Activated CD4-positive, alpha-beta memory T cell treated with anti-CD3 and anti-CD28 coated beads, Interleukin-2, amount 10 ng/mL, durations not matched to agents 7 days and 5 days (primary cell): ENCODE measurements at regions not wholly inside any gene's neighbourhood (a gene's known extent, or its start where the extent isn't known, plus 50 kb on each side); places are given as distances from the start of the nearest gene placed in this dataset.

Experiments
- CTCF ChIA-PET: fragments of 350-600 bp; sonication (Branson Sonifier 250); formaldehyde crosslinking; loops from one replicate; lab custom pipeline; 2021; ENCODE audit warnings: antibody characterized with exemption, inconsistent platforms; lab: Charles Lee
- POLR2A ChIA-PET: fragments of 350-600 bp; sonication (Branson Sonifier 250); formaldehyde crosslinking; loops from one replicate; lab custom pipeline; 2021; ENCODE audit warnings: antibody characterized with exemption; lab: Charles Lee
- DNase-seq: peaks from one replicate; pipeline ENCODE4 v3.0.0-alpha.2; 2020
- H3K27ac Mint-ChIP-seq: one replicate; pipeline ENCODE4 v1.8.0; 2021; ENCODE audit warnings: mild to moderate bottlenecking, mixed read lengths
- H3K27me3 Mint-ChIP-seq: one replicate; pipeline ENCODE4 v1.8.0; 2021; ENCODE audit warnings: mixed read lengths
- H3K36me3 Mint-ChIP-seq: one replicate; pipeline ENCODE4 v1.8.0; 2021; ENCODE audit warnings: low read depth, mixed read lengths
- H3K4me1 Mint-ChIP-seq: one replicate; pipeline ENCODE4 v1.8.0; 2021; ENCODE audit warnings: mixed read lengths
- H3K4me3 Mint-ChIP-seq: one replicate; pipeline ENCODE4 v1.8.0; 2021; ENCODE audit warnings: mild to moderate bottlenecking, mixed read lengths
- H3K9me3 Mint-ChIP-seq: one replicate; pipeline ENCODE4 v1.8.0; 2021; ENCODE audit warnings: mixed read lengths

- Mint-ChIP-seq H3K9me3 (no peaks in the 10 kb centered on the region), H3K4me1 (peaks cover 8% of the 10 kb centered on the region), H3K27ac (no peak overlapping the region), H3K36me3 (no peaks in the 10 kb centered on the region), H3K27me3 (peaks cover 19% of the 10 kb centered on the region), H3K4me3 (no peak overlapping the region)
- DNase-seq, result no peak
- ChIA-PET CTCF (interaction anchor here (0.8 kb wide), 1 partner anchor 16 kb away, joined by 3 read pairs; no protein-coding TSS in a partner anchor), POLR2A (no interaction called here)
These were observed 161.2 kb upstream of the RGMA start for GRCh38 chr15:93250209-93250608.

DNA sequence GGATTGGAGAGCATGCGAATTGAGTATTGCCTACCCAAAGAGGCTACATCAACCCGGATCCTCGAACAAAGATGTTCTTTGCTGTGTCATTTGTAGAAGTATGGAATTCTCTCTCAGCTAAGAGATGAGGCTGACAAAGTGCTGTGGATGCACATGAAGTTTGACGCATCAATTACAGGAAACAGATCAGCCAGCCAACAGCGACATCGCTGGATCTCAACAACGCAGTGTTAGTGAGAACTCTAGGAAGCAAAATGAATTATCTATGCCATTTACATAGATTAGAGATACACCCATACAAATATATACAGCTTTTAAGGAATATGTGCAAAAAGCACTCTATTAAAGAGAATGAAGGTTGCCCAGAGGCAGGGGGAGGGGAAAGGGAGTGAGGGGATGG lies 160.6 kb upstream of the RGMA start:
- Mint-ChIP-seq H3K27ac (no peak overlapping the region), H3K4me3 (no peak overlapping the region), H3K36me3 (no peaks in the 10 kb centered on the region), H3K4me1 (peaks cover 8% of the 10 kb centered on the region), H3K9me3 (no peaks in the 10 kb centered on the region), H3K27me3 (peaks cover 19% of the 10 kb centered on the region)
- CTCF ChIA-PET, result interaction anchor here (0.8 kb wide), 1 partner anchor 16 kb away, joined by 3 read pairs; no protein-coding TSS in a partner anchor
- POLR2A ChIA-PET, result no interaction called here
- DNase-seq, result no peak

- POLR2A ChIA-PET, result no interaction called here
- Mint-ChIP-seq H3K4me1 (peaks cover 8% of the 10 kb centered on the region), H3K9me3 (no peaks in the 10 kb centered on the region), H3K27ac (no peak overlapping the region), H3K36me3 (no peaks in the 10 kb centered on the region), H3K4me3 (no peak overlapping the region), H3K27me3 (peaks cover 19% of the 10 kb centered on the region)
- DNase-seq, result peak; percentile 28
- CTCF ChIA-PET, result no interaction called here
These were observed 158.6 kb upstream of the RGMA start for GRCh38 chr15:93247466-93248121.

GRCh38 chr15:93246266-93247242 lies 157.5 kb upstream of the RGMA start:
- H3K4me3 Mint-ChIP-seq, result no peak overlapping the region
- peaks cover 19% of the 10 kb centered on the region for H3K27me3 Mint-ChIP-seq
- H3K36me3 Mint-ChIP-seq, result no peaks in the 10 kb centered on the region
- H3K9me3 Mint-ChIP-seq, result no peaks in the 10 kb centered on the region
- CTCF ChIA-PET, result no interaction called here
- POLR2A ChIA-PET, result no interaction called here
- peaks cover 8% of the 10 kb centered on the region for H3K4me1 Mint-ChIP-seq
- DNase-seq, result no peak
- no peak overlapping the region for H3K27ac Mint-ChIP-seq

DNA sequence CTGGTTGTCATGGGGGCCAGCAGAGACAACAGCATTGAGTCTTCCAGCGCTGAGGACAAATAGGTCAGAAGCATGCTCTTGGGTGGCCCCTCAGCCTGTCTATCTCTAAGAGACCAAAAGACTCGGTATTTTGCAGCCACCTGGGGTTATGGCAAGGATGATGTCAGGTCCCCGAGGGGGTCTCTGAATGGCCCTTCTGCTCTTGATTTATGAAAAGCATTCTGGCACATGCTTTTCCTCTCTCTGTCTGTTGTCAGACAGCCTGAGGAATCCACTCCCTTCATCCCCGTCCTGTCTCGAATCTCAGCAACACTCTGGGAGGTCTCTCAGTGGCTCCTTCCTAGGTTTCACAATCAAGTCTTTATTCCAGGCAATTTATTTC lies 156.6 kb upstream of the RGMA start:
- Mint-ChIP-seq H3K4me3 (no peak overlapping the region), H3K27ac (no peak overlapping the region), H3K4me1 (peaks cover 8% of the 10 kb centered on the region), H3K27me3 (peaks cover 17% of the 10 kb centered on the region), H3K9me3 (no peaks in the 10 kb centered on the region), H3K36me3 (no peaks in the 10 kb centered on the region)
- POLR2A ChIA-PET, result no interaction called here
- no peak for DNase-seq
- CTCF ChIA-PET, result no interaction called here

DNA sequence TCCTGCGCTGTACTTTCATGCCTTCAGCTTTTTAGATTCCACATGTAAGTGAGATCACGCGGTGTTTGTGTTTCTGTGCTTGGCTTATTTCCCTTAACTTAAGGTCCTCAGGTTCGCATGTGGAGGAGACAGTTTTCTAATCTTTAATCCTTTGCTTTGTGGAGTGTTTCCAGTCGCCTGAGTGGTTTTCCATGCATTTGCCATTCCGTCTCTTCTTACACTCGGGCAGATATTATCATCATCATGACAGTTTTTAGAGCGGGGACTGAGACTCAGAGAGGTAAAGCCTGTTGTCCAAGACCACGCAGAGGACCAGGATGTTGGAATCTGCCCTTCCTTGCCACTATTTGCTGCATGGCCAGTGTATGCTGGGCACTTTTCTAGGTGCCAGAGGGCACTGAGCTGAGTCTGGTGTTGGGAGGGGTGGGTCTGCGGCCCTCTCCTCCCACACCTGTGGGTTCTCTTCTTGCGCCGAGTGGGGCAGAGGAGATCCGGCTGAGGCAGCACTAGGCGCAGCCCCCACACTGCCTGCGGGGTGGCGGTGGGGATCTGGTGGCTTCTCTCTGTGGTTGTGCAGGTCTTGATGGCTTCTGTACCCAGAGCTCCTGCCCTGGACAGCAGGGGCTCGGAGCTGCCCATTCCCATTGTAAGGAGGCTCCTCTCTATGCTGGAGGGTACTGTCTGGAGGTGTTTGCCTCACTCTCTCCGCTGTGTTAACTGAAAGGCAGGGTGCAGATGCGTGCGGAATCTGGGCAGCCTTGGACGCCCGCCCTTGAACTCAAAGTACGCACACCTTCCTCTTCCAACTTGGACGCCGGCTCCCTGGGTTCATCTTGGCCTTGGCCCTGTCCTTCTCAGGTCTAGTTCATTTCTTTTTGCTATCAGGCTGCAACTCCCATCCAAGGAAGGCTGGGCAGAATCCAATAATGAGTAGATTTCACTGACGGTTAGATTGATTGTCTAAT lies 156.0 kb upstream of the RGMA start:
- Mint-ChIP-seq H3K36me3 (no peaks in the 10 kb centered on the region), H3K27ac (no peak overlapping the region), H3K4me3 (no peak overlapping the region), H3K4me1 (peaks cover 8% of the 10 kb centered on the region), H3K9me3 (no peaks in the 10 kb centered on the region), H3K27me3 (peaks cover 17% of the 10 kb centered on the region)
- ChIA-PET CTCF (no interaction called here), POLR2A (no interaction called here)
- DNase-seq, result no peak

GRCh38 chr15:93243573-93243972 lies 154.6 kb upstream of the RGMA start:
- no peak overlapping the region for H3K27ac Mint-ChIP-seq
- ChIA-PET POLR2A (no interaction called here), CTCF (no interaction called here)
- peaks cover 8% of the 10 kb centered on the region for H3K4me1 Mint-ChIP-seq
- no peaks in the 10 kb centered on the region for H3K9me3 Mint-ChIP-seq
- H3K4me3 Mint-ChIP-seq, result no peak overlapping the region
- H3K36me3 Mint-ChIP-seq, result no peaks in the 10 kb centered on the region
- no peak for DNase-seq
- H3K27me3 Mint-ChIP-seq, result peaks cover 14% of the 10 kb centered on the region

- no peak for DNase-seq
- POLR2A ChIA-PET, result no interaction called here
- Mint-ChIP-seq H3K4me3 (no peak overlapping the region), H3K36me3 (no peaks in the 10 kb centered on the region), H3K9me3 (no peaks in the 10 kb centered on the region), H3K4me1 (peaks cover under 1% of the 10 kb centered on the region), H3K27ac (no peak overlapping the region), H3K27me3 (peaks cover 11% of the 10 kb centered on the region)
- CTCF ChIA-PET, result no interaction called here
These were observed 152.9 kb upstream of the RGMA start for GRCh38 chr15:93241696-93242585.

DNA sequence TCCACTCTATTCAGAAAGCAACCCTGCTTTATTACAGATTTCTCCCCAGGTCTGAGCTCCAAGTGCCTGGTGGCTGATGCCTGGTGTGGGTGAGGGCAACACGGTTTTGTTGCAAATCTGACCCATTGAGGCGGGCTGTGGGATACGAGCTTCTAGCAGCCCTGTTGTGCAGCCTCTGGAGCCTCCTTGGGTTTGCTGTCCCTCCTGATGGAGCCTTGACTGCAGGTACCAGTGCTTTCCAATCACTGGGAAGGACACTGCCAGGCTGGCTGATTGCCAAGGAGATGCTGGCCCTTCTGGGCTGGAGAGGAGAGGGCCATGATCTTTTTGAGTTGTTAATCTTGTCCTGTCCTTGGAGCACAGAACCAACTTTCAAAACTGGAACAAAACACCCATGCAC lies 151.0 kb upstream of the RGMA start:
- Mint-ChIP-seq H3K9me3 (no peaks in the 10 kb centered on the region), H3K27me3 (peaks cover 8% of the 10 kb centered on the region), H3K27ac (no peak overlapping the region), H3K4me1 (peaks cover 9% of the 10 kb centered on the region), H3K4me3 (no peak overlapping the region), H3K36me3 (no peaks in the 10 kb centered on the region)
- DNase-seq, result no peak
- CTCF ChIA-PET, result no interaction called here
- POLR2A ChIA-PET, result no interaction called here

DNA sequence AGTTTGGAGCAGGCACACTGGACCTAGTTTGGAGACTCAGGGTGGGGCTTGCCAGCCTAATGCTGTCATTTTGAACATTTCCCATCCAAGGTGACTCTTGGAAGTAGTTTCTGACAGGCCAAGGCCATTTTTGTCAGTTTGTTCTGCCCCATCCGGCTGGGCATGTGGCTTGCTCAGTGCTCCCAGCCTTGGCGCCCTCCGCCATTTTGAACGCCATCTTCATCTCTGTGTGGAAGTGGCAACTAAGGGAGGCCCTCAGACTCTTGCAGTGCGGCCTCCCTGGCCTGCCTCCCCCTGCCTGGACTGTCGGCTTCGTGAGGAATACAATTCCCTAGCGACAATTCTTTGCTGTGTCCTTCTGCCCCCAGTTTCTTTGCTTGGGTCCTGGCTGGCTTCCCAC lies 150.6 kb upstream of the RGMA start:
- CTCF ChIA-PET, result no interaction called here
- DNase-seq, result no peak

DNA sequence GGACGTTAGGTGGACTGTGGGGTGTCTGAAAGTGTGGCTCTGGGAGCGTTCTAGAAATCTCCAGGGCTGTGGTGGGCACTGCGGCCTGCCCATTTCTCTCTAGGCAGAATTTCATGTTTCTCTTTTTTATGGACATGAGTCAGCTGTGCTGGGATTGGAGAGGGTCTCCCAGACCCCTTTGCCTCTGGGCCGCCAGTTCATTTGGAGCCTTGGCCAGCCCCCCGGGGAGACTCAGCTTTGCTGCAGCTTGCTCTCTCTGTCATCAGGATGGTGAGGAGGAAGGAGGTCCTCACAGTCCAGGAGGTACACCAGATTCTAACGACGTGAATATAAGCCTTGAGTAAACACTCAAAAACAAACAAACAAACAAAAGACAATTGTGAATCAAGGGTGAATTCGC lies 149.6 kb upstream of the RGMA start:
- Mint-ChIP-seq H3K36me3 (no peaks in the 10 kb centered on the region), H3K27me3 (peaks cover 11% of the 10 kb centered on the region), H3K4me3 (no peak overlapping the region), H3K9me3 (no peaks in the 10 kb centered on the region), H3K4me1 (peaks cover 9% of the 10 kb centered on the region), H3K27ac (no peak overlapping the region)
- DNase-seq, result no peak
- ChIA-PET CTCF (no interaction called here), POLR2A (no interaction called here)

More for the DNA sequence above, 150.6 kb upstream of the RGMA start:
- Mint-ChIP-seq H3K36me3 (no peaks in the 10 kb centered on the region), H3K9me3 (no peaks in the 10 kb centered on the region), H3K4me3 (no peak overlapping the region), H3K27me3 (peaks cover 8% of the 10 kb centered on the region), H3K27ac (no peak overlapping the region), H3K4me1 (peaks cover 9% of the 10 kb centered on the region)
- POLR2A ChIA-PET, result no interaction called here
